Fibroblast of skin of back (primary cell): ENCODE measurements at regions not wholly inside any gene's neighbourhood (a gene's known extent, or its start where the extent isn't known, plus 50 kb on each side); places are given as distances from the start of the nearest gene placed in this dataset.

ENCODE experiments used
- DNase-seq: peaks from one replicate; pipeline ENCODE4 v3.0.0-alpha.2; 2013

GRCh38 chr11:127629200-127629599 lies 628.6 kb upstream of the KIRREL3 start:
- DNase-seq = no peak

- no peak for DNase-seq
Measured at GRCh38 chr11:127628458-127628785, 627.9 kb upstream of the KIRREL3 start.

- DNase-seq = no peak
Measured at GRCh38 chr11:127627629-127628457, 627.3 kb upstream of the KIRREL3 start.

GRCh38 chr11:127627204-127627603 lies 626.6 kb upstream of the KIRREL3 start:
- no peak for DNase-seq

- no peak for DNase-seq
Measured at GRCh38 chr11:127625402-127625801, 624.8 kb upstream of the KIRREL3 start.

- DNase-seq = no peak
Measured at GRCh38 chr11:127624306-127624856, 623.8 kb upstream of the KIRREL3 start.

- DNase-seq = no peak
Measured at GRCh38 chr11:127622686-127623085, 622.1 kb upstream of the KIRREL3 start.

GRCh38 chr11:127620671-127621070 lies 620.1 kb upstream of the KIRREL3 start:
- DNase-seq = no peak

GRCh38 chr11:127619946-127620345 lies 619.4 kb upstream of the KIRREL3 start:
- DNase-seq = no peak

GRCh38 chr11:127618721-127619120 lies 618.2 kb upstream of the KIRREL3 start:
- no peak for DNase-seq

- no peak for DNase-seq
Measured at GRCh38 chr11:127616158-127616557, 615.6 kb upstream of the KIRREL3 start.

GRCh38 chr11:127612607-127613006 lies 612.0 kb upstream of the KIRREL3 start:
- no peak for DNase-seq

- no peak for DNase-seq
Measured at GRCh38 chr11:127609025-127609773, 608.6 kb upstream of the KIRREL3 start.

- no peak for DNase-seq
Measured at GRCh38 chr11:127607487-127608085, 607.0 kb upstream of the KIRREL3 start.

GRCh38 chr11:127601578-127601977 lies 601.0 kb upstream of the KIRREL3 start:
- no peak for DNase-seq

- no peak for DNase-seq
Measured at GRCh38 chr11:127600674-127601073, 600.1 kb upstream of the KIRREL3 start.

GRCh38 chr11:127598476-127598875 lies 597.9 kb upstream of the KIRREL3 start:
- DNase-seq = no peak

- no peak for DNase-seq
Measured at GRCh38 chr11:127596433-127596832, 595.9 kb upstream of the KIRREL3 start.

GRCh38 chr11:127592371-127592770 lies 591.8 kb upstream of the KIRREL3 start:
- no peak for DNase-seq

- DNase-seq = no peak
Measured at GRCh38 chr11:127590314-127590713, 589.7 kb upstream of the KIRREL3 start.

GRCh38 chr11:127588431-127588830 lies 587.9 kb upstream of the KIRREL3 start:
- DNase-seq = no peak

- DNase-seq = no peak
Measured at GRCh38 chr11:127587511-127587910, 586.9 kb upstream of the KIRREL3 start.

GRCh38 chr11:127576210-127576609 lies 575.6 kb upstream of the KIRREL3 start:
- DNase-seq = no peak
